ENCODE measurements at regions not wholly inside any gene's neighbourhood (a gene's known extent, or its start where the extent isn't known, plus 50 kb on each side); places are given as distances from the start of the nearest gene placed in this dataset.

GRCh38 chr2:33903701-33904100, 304.6 kb upstream of the FAM98A start:
- TF ChIP-seq CTCF (conservative IDR thresholded peaks at IDR 0.05; ENCODE audit: low read length): no peak
- no peak for TF ChIP-seq EZH2phosphoT487 (IDR thresholded peaks at IDR 0.05; ENCODE audit: borderline replicate concordance)
